EL (cell line): ENCODE measurements at regions not wholly inside any gene's neighbourhood (a gene's known extent, or its start where the extent isn't known, plus 50 kb on each side); places are given as distances from the start of the nearest gene placed in this dataset.
A peak's percentile ranks its signal among the peaks of the same experiment; 100 is the strongest.
"Not testable (repeated sequence)": the region's sequence is repeated elsewhere in the genome, so short reads cannot be mapped to it uniquely, and the experiment has no call there.

Experiments used
- DNase-seq: peaks from one replicate; pipeline ENCODE4 v3.0.0-alpha.2; 2016

DNA sequence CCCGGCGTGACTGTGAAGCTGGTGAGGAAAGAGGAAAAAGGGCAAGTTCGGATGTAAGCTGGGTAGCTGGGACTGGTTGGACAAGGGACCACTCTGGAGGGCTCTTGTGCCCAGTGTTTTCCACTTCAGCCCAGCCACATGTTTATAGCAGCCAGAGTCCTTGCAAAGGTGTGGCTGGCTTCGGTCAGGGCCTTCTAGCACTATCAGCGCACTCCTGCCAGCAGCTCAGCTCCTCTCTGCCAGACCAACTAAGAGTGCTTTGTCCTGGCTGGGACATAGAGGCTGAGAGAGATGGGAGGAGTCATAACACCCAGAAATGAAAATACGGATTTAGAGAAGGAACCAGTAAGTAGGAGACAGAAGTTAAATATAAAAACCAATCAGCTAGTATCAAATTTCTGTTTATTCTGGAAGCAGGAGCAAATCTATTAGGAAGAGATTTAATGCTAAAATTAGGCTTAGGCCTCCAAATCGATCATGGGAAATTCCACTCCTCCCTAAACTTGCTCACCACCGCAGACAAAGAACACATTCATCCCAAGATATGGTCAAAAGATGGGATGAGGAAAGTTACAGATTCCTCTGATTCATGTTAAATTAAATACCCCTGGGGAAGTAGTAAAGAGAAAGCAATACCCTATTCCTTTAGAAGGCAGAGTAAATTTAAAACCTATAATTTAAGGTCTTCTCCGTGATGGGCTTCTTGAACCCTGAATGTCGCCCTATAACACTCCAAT, 135.0 kb downstream of the RALA start:
- DNase-seq: no peak

DNA sequence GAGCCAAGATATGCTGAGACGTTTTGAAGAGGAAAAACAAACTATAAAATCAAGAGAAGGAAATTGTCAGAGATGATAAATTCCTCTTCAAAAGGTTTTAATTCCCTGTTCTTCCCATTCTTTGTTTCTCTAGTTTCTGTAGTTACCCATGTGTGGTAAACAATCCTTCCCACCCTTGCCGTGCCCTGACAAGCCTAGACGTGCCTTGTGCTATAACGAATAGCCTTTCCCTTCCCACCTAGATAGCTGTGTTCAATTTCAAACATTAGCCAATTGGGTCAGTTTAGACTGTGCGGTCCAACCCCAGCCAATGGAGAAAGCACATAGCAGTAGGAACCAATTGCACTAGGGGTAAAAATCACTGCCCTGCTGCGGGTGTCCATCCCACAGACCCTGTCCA, 138.1 kb downstream of the RALA start:
- no peak for DNase-seq

DNA sequence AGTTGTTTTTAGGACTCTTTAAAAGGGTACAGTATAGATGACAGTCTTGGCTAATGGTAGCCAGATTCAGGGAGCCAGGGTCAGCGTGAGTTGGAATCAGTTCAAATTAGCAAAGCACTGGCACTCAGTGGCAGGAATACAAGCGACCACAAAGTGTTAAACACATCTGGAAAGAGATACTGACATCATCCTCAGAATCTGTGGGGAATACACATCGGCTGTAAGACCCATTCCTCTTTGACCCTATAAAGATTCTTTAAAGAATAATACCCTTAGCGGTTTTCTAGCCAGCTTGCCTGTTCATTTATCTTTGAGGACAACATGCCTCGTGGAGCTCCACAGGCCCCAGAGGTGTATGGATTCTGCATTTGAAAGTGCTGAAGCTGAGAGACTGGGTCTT, 139.1 kb downstream of the RALA start:
- DNase-seq: peak; percentile 27

DNA sequence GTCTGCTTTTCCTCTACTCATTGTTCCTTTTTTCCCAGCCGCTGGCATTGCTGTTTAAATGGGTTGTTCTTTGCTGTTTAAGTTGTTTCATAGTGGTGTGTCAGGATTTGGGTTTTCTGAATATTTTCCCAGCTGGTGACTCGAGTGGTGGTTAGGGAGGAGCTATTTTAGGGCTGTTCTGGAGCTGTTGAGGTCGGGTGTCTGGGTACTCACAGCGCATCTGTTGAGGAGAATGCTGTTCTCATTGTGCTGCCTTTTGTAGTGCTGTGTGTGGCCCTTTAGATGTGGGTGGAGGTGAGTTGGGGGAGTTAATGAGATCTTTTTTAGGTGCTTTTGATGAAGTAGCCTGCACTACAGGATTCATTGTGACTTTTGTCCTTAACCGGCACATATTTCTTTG, 139.5 kb downstream of the RALA start:
- not testable (repeated sequence) for DNase-seq

DNA sequence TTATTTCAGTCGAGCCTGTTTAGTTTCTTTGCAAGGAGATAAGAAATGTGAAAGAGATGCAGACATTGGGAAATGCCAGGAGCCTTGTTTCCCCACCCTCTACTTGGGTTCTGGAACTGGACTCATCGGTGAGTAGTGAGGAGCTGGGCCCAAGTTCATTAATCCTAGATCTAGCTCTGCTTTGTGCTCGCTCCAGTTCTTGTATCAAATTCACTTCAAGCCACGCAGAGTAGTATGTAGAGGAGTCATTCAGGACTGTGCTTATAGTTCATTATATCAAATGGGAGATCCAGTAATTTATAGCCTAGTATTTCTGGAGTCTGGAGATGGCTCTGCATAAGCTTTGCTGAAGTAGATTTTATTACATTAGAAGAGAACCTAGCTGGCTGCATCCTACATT, 142.5 kb downstream of the RALA start:
- DNase-seq: not testable (repeated sequence)

DNA sequence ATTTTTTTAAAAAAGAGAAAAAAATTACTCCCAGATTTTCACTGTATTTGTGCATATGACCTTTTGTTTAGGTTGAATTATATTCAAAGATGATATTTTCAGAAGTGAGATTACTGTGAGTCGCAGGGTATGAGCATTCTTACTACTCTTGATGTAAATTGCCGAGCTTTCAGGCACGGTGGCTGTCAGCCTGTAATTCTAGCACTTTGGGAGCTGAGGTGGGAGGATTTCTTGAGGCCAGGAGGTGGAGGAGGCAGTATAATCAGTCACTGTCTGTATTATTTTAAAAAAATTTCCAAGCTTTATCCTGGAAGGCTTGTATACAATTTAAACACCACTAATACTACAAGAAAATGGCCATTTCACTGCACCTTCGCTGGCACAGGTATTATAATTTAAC, 145.1 kb downstream of the RALA start:
- DNase-seq: not testable (repeated sequence)

DNA sequence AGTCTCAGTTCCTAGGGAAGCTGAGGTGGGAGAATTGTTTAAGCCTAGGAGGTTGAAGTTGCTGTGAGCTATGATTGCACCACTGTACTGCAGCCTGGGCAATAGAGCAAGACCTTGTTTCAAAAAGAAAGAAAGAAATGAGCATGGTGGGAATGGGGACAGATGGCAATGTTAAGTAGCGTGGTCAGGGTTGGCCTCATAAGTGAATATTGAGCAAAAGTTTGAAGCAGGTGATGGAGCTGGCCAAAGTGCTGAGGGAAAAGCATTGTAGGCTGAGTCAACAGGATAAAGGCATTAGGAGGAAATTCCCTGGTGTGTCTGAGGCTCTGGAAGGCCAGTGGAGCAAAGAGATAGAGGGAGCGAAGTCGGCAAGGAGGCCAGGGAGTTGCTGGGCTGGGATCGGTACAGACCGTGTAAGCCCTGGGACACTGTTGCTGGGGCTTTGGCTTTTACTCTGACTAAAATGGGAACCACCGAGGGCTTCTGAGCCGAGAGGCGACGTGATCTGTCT, 151.0 kb downstream of the RALA start:
- DNase-seq: not testable (repeated sequence)

DNA sequence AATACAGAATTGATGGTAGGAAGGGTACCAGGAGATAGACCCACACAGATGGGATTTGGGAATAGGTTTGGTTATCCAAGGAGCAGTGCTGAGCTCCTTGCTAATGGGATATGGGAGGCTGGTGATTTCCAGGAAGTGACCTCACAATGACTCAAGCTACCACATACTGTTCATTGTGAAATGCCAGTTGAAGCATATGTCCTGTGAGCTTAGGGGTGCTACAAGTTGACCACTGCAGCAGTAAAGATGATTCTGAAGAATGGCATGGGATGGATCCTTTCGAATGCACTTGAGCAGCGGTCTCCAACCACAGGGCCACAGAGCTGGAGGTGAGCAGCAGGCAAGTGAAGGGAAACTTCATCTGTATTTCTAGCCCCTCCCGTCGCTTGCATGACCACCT, 158.2 kb downstream of the RALA start:
- peak; percentile 73 for DNase-seq

DNA sequence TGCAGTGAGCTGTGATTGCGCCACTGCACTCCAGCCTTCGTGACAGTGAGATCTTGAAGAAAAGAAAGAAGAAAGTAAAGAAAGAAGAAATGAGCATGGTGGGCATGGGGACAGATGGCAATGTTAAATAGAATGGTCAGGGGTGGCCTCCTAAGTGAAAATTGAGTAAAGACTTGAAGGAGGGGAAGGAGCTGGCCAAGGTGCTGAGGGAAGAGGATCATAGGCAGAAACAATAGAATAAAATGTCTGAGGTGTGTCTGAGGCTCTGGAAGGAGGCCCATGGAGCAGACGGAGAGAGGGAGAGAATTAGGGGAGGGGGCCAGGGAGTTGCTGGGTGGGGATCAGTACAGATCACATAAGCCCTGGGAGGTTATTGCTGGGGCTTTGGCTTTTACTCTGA, 163.1 kb downstream of the RALA start:
- DNase-seq: not testable (repeated sequence)

DNA sequence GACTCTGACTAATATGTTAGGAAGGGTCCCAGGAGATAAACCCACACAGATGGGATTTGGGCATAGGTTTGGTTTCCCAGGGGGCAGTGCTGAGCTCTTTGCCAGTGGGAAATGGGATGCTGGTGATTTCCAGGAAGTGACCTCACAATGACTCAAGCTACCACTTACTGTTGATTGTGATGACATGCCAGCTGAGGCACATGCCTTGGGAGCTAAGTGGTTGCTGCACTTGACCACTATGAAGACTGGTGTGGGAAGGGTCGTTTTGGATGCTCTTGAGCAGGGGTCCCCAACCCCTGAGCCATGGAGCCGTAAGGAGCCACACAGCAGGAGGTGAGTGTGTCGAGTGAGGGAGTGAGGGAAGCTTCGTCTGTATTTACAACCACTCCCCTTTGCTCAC, 159.0 kb upstream of the CDK13 start:
- DNase-seq: peak; percentile 34

DNA sequence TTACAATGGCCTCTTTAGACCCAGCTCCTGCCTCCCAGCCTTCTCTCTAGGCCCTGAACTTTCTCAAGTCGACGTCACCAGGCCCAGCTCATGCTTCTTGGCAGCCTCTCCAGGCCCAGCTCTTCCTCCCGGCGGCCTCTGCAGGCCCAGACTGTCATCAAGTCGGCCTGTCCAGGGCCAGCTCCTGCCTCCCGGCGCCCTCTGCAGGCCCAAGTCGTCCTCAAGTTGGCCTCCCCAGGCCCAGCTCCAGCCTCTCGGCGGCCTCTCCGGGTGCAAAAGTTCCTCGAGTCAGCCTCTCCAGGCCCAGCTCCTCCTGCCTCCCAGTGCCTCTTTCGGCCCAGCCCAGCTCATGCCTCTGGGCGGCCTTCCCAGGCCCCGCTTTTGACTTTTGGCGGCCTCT, 158.1 kb upstream of the CDK13 start:
- DNase-seq: peak; percentile 14

DNA sequence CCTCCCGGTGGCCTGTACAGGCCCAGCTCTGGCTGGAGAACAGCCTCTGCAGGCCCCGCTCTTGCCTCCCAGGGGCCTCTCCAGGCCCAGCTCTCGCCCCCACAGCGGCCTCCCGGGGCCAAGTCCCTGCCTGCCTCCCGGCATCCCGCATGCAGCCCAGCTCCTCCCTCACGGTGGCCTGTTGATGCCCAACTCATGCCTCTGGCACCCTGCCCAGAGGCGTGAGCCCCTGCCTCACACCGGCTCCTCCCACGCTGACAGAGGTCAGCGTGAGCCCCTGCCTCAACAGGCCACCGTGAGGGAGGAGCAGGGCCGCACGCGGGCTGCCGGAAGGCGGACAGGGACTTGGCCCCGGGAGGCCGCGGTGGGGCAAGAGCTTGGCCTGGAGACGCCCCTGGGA, 157.0 kb upstream of the CDK13 start:
- DNase-seq: not testable (repeated sequence)

DNA sequence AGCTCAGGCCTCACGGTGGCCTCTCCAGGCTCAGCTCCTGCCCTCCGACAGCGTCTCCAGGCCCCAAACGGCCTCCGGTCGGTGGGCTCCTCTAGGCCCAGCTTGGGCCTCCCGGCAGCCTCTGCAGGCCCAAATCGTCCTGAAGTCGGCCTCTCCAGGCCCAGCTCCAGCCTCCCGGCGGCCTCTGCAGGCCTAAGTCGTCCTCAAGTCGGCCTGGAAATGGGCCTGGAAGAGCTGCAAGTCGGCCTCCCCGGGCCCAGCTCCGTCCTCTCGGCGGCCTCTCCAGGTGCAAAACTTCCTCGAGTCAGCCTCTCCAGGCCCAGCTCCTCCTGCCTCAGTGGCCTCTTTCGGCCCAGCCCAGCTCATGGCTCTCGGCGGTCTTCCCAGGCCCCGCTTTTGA, 156.2 kb upstream of the CDK13 start:
- not testable (repeated sequence) for DNase-seq

DNA sequence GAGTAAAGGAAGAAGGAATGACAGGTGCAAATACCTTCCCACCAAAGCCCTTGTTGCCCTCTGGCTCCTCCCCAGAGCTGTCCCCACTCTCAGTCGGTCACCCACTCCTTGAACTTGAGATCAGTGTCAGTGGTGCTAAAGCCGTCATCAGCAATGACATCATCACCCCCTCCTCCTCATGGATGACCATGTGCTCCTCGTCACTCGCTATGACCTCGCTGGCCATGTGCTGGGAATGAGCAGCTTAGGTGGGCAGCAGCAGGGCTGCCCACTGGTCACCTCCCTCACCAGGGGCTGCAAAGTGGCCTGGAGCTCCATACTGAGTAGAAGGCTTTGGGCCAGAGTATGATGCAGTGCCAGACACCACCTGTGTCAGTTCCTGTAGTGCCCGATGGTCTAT, 153.1 kb upstream of the CDK13 start:
- DNase-seq: not testable (repeated sequence)

DNA sequence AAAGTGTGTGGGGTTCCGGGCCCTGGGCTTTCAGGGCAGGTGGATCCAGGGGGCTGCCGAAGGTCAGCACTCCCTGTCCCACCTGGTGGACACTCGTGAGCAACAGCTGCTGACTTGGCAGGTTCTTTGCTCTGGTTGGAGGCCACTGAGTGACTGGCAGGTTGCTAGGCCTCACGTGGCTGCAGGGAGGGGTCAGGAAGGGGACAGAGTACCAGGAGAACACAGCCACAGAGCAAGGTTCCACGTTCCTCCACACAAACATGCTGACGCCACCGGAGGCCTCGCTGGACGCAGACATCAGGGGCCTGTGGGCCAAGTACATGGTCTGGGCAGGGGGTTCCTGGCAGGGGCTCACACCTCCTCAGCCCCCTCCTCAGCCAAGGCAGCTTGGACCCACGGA, 152.0 kb upstream of the CDK13 start:
- DNase-seq: not testable (repeated sequence)

DNA sequence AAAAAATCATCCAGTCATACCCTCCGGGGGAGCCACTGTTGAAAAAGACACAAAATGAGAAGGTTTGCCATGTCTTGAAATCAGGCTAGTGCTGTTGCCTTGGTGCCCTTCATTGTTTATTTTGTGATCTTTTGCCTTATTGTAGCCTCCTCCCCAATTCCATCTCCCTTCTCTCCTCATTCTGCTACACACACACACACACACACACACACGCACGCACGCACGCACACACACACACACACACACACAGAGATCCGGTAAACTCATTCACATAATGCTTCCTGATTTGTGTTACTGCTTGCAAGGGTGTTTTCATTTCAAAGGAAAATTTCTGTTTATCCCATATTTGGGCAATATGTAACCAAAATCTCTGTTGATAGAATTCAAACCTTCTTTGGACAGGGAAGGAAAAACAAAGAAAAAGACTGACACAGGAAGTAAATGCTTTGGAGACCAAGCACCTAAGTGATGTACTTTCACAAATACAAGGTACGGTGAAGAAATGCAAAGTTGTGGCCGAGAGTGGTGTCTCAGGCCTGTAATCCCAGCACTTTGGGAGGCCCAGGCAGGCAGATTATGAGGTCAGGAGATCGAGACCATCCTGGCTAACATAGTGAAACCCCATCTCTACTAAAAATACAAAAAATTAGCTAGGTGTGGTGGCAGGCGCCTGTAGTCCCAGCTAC, 141.1 kb upstream of the CDK13 start:
- no peak for DNase-seq

DNA sequence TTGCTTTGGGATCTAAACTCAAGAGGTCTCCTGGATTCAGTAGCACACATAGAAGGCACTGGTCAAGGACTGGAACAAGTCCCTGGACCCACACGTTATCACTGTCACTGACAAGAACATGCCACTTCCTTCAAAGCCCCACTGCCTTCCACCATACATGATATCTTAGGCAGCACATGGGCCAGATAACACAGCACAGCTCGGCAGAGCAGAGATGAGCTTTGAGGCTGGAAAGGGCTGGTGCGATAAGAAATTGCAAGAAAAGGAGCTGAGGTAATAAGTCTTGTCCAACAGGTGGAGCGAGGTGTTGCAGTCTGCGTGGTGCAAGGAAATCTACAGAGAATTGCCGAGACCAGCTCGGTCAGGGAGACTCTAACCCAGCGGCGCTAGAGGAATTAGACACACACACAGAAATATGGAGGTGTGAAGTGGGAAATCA, 139.8 kb upstream of the CDK13 start:
- no peak for DNase-seq

DNA sequence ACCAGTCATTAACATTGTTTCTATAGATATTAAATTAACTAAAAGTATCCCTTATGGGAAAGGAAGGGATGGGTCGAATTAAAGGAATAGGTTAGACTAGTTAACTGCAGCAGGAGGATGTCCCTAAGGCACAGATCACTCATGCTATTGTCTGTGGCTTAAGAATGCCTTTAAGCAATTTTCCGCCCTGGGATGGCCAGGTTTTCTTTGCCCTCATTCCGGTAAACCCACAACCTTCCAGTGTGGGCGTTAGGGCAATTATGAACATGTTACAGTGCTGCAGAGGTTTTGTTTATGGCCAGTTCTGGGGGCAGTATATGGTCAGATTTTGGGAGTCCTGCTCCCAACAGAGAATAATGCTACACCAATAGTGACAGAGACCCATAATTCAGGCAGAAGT, 139.3 kb upstream of the CDK13 start:
- no peak for DNase-seq

DNA sequence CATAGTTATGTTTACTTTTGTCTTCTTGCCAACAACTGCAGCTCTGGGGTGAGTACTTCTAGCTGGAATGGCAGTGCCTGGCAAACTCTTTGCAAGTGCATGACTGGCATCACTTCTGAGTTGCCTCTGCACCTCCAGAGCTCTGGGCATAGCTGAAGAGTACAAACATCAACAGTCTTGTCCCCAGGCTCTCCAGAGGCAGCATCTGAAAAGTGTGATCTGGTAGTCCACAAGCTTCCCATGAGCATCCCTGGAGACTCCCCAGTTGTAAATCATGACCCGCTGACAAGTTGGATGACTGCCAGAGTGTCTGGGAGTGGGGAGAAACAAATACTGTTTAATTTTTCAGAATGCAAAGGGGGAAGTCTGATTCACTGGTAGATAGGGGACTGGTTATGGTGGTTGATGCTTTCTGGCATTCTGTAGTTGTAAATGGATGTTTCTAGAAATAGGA, 138.9 kb upstream of the CDK13 start:
- DNase-seq: peak; percentile 38

DNA sequence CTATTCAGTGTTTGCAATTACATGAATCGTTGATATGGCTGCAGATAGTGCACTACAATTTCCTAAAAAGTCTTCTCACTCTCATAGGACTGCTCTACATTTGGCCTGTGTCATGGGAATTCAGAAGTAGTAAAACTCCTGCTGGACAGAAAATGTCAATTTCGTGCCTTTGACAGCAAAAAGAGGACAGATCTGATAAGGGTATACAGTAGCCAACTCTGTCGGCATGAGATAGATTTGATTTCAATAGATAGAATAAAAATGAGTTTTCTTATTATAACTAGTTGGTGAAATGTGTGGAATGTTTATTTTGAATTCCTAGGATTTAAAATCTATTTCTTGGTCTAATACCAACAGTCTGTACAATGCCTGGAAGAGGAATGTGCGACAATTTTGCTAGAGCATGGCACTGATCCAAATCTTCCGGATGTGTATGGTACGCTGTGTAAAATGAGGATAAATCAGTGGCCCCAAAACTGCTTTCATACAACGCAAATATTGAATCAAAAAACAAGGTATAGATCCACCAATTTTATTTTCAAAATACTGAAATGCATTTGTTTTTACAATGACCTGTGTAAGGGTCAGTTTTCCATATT, 133.5 kb upstream of the CDK13 start:
- DNase-seq: no peak

DNA sequence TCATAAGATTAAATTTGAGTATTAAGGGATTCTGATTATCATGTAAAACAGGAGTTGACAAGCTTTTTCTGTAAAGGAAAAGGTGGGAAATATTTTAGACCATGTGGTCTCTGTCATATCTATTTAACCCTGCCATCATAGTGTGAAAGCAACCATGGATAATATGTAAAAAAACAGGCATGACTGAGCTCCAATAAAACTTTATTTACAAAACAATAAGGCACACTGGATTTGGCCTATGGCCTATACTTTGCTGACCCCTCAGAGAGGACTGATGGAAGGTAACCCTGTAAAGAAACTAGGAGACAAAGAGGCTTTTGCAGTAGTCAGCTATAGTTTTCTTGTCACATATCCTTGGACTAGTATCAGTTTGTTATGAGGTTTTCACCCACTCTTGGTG, 130.5 kb upstream of the CDK13 start:
- no peak for DNase-seq

DNA sequence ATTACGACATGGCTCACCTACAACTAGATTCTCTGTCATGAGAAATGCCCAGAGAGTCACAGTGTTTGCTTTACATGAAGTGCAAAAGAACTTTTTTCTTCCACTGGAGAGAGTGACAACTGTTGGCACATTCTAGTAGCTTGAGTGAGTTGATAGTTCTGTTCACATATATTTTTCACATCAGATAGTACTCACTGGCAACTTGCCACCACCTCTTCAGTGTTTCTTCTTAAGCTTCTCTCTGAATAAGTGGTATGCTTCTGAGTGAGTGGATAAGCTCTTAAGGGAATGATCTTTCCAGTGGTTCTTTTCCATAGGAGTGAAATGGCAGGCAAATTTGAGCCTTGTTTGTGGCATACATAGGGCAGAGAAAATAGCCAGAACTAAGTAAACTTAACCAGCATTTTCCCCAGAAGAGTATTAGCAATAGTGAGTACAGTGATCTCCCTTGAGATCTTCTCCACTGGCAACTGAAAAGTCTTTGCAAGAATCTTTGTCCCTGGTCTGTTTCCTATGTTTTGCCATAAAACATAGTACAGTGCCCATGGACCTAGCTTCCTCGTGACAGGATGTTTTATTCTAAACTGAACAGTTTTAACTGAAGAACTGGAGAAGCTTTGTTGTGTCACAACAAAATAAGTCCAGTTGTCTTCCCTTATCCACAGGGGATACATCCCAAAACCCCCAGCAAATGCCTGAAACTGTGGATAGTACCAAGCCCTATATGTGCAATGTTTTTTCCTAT, 125.4 kb upstream of the CDK13 start:
- DNase-seq: no peak

DNA sequence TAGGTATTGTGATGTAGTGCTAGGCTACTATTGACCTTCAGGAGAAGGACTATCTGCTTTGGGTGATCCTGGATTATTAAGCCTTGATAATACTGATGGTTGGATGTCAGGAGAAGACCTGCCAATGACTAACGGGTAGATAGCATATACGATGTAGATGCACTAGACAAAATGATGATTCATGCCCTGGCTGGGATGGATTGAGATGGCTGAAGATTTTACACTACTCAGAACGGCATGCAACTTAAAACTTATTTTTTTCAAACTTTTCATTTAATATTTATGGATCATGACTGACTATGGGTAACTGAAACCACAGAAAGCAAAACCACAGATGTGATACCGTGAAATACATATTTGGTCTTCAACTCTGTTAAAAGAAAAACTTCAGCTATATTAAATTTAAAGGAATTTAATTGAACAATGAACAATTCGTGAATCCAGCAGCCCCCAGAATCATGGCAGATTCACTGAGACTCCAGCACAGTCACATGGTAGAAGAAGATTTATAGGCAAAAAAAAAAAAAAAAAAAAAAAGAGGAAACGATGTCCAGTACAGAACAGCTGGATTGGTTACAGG, 124.6 kb upstream of the CDK13 start:
- DNase-seq: peak; percentile 23
